ENCODE measurements at regions not wholly inside any gene's neighbourhood (a gene's known extent, or its start where the extent isn't known, plus 50 kb on each side); places are given as distances from the start of the nearest gene placed in this dataset.
"Not testable (repeated sequence)": the region's sequence is repeated elsewhere in the genome, so short reads cannot be mapped to it uniquely, and the experiment has no call there.

DNA sequence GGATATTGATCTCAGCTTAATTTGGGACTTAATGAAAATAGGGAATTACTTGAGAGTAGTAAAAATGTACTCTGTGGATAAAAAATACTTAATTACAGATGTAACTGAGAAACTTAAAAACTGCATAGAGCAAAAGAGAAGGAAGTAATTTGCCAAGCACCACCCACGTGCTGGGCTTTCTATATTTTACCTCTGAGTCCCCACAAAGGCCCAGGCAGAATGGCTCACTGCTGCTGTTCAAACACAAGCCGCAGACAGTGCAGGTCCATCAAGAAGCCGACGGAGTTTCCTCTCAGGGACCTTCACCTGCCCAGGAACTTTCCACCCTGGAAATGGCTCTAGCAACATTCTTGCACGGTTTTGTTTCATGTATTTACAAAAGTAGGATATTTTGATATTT, 77.2 kb upstream of the TRPM1 start:
- DNase-seq (ENCODE audit: low read depth in 2 of 2): no peak

DNA sequence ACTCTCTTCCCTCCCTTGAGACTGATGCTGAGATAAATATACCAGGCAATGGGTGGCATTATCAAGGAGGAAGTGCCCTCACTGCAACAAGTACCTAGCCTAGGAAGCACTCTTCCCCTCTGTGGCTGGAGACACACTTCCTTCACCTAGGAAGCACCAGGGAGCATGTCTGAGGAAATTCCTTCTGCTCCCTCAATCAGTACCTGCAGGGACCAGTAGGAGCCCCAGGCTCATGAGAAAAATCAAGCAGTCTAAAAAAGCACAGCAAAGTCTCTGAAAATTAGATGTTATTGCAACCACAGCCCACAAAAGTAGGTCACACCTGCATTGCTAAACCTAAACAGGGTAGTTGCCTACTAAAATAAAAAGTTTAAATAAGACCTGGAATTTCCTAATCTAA, 78.2 kb upstream of the TRPM1 start:
- no peak for DNase-seq (ENCODE audit: low read depth in 2 of 2)

DNA sequence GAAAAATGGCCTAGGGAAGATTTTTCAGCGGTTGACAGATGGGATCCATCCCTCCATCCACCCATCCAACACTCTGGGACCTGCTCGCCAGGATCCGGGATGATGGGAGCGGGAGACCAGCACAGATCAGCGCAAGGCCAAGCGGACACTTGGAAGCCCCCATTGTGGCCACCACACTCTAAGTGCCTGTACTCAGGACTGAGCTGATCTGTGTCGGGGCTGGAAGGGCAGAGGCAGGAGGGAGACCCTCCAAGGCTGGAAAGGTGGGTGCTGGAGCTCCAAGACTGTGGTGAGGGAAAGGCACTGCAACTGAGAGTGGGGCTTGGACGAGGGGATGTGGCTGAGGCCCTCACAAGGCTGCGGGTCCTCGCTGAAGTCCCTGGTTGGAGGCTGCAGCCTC, 91.8 kb upstream of the TRPM1 start:
- DNase-seq (ENCODE audit: low read depth in 2 of 2): no peak

DNA sequence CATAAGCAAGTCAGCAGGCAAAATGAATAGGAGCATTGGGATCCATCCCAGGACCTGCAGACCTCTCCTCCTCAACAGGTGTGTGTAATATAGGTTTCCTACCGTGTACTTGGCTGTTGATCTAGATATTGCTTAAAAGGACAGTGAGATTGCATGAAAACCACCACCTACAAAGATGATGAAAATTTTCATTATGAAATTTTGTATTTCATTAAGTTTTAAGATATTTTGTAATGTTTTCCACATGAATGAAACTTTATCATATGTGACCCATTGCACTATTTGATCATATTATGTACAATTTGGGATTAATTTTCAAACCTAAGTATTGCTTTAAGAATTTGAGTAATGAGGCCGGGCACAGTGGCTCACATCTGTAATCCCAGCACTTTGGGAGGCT, 94.3 kb upstream of the TRPM1 start:
- DNase-seq (ENCODE audit: low read depth in 2 of 2): no peak

DNA sequence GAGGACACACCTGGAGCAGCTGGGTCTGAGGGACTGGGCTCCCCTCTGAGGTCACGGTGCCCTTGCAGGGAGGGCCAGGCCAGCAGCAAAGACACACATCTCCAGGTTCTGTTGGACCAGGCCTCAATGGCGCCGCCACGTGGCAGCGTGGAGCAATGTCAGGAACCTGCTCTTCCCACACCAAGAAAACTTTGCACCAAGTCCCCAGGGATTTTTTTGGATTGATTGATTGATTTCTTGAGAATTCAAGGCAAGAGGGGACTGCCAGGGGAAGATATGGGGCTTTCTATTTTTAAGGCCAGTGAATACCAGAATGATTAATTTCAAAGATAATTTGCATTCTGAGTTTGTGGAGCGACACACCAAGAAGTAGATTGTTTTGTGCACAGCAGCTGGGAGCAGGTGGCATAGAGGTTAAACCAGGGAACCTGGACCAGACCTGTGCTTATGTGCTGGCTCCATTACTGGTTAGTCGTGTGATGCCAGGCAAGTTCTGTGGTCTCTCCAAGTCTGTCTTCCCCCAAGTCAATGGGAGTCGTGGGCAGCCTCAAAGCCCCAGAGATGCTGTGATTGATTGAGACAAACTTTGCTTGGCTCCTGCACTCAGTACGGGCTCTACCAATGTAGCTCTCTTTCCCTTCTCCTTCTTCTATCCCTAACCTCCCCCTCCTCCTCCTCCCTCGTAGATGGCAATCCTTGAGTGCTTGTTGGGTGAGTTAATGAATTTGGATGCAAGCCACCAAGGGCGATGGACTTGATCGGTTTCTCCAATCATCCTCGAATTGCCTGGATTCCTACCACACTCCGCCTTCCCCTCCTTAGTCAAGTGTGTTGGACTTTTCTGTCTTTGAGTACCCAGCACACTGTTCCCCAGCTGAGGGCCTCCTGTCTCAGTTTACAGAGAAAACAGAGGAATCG, 96.2 kb upstream of the TRPM1 start:
- peak in 1 of 2 donors; percentile 25 for DNase-seq (ENCODE audit: low read depth in 2 of 2)

DNA sequence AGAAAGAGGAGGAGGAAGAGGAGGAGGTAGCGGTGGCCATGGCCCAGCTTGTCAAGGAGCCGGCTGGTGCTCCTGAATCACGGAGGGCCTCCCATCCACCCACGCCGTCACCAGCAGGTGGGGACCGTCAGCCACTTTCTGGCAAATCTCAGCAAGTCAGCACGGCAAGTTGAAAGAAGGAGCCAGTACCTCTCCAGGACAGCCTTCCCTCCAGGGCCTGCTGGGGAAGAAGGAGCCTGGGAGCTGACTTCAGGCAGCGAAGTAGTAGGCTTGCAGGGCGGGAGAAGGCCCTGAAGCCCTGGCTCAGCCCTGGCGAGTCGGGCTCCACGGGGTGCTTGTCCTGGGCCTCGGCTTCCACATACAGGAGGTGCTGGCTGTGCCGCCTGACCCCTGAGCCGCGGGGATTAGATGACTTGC, 99.2 kb upstream of the TRPM1 start:
- DNase-seq (ENCODE audit: low read depth in 2 of 2): peak; percentile 39 to 53

DNA sequence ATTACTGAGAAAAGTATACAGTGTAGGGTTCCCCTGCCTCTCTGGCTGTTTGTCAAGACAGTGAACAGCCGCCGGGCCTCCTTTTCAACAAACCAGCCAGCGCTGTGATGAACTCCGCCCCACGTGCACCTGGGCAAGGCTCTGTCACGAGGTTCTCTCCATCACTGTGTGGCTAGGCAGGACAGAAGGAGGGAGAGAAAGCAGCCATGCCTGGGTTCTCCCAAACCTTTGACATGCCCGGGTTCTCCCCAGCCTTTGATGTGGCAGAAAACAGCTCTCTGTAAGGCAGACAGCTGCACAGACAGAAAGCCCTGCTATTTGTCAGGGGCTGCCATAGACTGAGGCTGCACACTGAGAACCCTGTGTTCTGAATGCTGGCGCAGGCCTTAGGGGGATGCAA, 101.4 kb upstream of the TRPM1 start:
- no peak for DNase-seq (ENCODE audit: low read depth in 2 of 2)

DNA sequence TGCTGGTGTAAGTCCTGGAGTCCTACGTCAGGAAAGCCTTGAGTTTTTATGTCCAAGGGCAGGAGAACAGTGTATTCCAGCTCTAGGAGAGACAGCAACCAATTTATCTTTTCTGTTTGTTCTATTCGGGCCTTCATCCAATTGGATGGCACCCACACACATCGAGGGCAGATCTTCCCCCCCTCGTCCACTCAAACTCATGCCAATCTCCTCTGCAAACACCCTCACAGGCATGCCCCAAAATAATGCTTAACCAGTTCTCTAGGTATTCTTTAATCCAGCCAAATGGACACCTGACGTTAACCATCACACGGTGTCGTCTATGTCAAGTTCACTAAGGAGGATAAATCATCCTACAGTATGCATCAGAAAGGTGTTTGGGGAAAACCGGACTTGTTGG, 102.5 kb upstream of the TRPM1 start:
- DNase-seq (ENCODE audit: low read depth in 2 of 2): no peak

DNA sequence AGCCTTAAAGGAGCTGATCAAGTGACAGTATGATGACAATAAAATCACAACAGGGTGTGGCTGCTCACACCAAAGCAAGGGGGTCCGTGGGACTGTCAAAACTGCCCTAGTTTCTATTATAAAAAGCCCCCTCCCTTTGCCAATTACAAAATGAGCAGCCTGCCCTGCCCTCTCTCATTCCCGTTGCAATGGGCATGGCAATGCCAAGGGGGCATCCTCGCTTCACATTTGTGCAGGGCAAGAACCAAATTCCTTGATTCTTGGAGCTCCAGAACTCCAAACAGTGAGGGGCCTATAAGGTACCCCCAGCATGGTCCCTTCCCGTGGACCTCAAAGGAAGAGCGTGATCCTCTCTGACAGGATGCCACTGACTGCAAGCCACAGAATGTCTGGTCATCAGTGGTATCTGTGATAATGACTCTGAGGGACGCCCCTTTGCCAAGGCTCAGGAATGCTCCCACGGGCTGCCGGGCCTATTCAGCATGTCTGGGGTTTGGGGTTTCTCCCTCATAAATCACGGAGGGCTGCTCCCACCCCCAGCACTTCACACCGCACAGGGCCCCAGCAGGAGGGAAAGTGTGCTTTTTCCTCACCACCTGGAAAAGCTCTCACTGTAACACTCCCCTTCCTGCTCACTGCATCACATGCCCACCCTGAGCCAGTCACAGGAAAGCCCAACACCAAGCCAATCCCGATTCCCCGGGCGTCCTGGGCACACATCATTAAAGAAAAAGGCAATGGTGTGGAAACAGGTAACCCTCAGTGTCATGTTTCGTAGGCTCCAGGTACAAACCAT, 105.1 kb upstream of the TRPM1 start:
- no peak for DNase-seq (ENCODE audit: low read depth in 2 of 2)

DNA sequence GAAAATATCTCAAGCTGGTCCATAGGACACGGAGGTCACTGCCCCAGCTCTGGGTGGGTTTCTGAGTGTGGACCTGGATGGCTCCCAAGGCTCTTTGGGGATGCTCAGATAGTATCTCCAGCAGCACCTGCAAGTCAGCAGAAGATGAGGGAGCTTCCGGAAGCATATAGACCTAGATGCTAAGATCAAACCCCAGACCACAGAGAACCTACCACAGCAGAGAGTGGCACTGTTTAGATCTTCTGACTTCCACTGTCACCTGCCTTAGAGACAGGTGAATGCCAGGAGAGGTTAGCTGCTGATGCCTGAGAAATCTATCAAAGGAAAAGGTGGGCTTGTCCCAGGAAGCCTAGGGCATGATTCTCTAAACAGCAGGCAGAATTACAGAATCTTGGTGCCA, 105.7 kb upstream of the TRPM1 start:
- no peak for DNase-seq (ENCODE audit: low read depth in 2 of 2)

DNA sequence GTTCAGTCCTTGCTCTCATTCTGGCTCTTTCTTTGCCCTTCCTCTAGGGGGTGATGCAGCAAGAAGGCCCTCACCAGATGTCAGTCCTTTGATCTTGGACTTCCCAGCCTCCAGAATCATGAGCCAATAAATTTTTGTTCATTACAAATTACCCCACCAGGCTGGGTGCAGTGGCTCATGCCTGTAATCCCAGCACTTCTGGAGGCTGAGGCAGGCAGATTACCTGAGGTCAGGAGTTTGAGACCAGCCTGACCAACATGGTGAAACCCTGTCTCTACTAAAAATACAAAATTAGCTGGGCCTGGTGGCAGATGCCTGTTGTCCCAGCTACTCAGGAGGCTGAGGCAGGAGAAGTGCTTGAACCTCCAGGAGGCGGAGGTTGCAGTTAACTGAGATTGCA, 106.3 kb upstream of the TRPM1 start:
- not testable (repeated sequence) for DNase-seq (ENCODE audit: low read depth in 2 of 2)

DNA sequence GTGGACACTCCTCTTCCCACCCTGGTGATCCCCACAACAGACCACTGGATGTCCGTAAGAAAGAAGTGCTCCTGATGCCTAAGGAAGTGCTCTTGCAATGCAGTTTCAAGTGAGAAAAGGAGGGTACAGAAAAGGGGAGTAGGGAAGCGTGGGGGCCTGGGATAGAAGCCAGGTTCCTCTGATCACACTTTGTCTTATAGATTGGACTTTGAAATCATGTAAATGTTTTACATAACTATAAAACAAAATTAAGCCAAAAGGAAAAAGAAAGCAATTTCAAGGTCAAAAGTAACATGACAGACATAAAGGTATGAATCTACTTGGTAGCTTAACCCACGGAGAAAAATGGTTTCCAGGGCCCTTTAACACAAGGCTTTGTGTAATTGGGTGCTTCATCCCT, 107.3 kb upstream of the TRPM1 start:
- no peak for DNase-seq (ENCODE audit: low read depth in 2 of 2)

DNA sequence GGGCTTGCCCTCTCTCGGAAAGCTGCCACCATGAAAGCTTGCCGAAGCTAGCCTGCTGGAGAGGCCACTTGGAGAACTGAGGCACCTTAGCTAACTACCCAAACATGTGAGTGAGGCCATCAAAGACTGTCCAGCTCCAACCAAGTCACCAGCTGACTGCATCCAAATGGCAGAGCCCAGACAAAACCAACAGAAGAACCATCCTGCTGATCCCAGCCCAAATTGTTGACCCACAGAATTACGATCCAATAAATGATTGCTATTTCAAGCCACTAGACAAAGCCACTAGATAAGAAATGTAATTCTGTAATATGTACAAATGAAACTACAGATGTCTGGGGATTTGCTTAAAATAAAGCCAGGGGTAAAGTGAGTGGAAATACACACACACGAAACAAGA, 109.8 kb upstream of the TRPM1 start:
- DNase-seq (ENCODE audit: low read depth in 2 of 2): no peak

DNA sequence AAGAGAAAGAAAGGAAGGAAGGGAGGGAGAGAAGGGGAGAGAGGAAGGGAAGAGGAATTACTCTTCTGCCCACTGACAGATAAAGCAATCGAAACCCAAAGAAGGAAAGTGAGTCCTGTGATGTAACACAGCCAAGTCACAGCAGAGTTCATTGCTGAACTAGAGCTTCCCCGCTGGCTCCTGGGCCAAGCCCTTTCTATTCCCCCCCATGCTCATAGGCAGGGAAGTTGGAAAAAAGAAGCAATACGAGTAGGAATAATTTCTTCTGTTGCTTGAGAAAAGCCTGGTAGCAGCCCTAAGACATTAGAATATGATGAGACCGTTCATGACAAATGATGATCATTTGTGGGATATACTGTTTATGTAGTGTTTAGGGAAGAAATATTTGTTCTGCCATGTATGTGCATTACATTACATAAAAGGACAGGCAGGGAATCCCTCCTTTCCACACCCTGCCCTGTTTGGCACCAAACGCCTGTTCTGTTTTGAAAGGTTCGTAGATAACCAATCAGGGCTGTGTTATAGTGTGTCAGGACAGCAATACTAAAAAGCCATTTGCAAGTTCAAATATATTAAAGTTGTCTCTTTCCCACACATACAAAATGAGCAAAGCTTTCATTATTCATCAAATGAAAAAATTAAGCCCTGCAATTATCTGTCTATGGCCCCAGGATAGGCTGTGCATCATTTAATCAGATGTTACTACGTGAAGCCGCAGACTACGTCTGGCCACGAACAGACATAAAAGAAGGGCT, 111.0 kb upstream of the TRPM1 start:
- DNase-seq (ENCODE audit: low read depth in 2 of 2): no peak

DNA sequence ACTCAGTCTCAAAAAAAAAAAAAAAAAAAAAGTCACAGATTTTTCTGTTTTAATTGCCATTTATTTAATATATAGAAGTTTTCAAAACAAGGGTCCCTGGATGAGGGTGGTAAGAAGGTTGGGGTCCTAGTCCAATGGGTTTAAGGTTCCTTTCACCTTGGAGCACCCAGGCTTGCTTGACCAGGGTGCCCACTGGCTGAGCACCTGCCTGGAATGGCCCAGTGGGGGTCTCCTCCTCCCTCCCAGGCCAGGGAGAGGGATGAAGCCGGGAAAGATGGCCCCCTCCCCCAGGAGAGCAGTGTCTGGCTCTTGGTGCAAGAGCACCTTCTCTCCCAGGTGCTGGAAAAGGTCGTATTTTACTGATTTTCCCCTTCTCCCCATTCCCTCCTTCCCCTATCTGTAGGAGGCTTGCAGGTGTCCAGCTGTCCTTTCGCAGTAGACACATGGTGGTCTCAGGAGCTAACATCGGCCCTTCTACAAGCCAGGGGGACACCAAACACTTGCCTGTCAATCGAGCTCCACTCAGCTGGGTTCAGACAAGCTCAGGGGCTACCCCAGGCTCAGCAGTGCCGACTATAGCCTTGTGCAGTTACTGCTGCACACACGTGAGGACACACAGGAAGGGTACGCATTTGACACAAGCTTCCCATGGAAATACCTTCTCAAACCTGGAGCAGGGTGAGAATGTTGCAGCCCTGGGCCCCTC, 112.3 kb upstream of the KLF13 start:
- no peak for DNase-seq (ENCODE audit: low read depth in 2 of 2)

DNA sequence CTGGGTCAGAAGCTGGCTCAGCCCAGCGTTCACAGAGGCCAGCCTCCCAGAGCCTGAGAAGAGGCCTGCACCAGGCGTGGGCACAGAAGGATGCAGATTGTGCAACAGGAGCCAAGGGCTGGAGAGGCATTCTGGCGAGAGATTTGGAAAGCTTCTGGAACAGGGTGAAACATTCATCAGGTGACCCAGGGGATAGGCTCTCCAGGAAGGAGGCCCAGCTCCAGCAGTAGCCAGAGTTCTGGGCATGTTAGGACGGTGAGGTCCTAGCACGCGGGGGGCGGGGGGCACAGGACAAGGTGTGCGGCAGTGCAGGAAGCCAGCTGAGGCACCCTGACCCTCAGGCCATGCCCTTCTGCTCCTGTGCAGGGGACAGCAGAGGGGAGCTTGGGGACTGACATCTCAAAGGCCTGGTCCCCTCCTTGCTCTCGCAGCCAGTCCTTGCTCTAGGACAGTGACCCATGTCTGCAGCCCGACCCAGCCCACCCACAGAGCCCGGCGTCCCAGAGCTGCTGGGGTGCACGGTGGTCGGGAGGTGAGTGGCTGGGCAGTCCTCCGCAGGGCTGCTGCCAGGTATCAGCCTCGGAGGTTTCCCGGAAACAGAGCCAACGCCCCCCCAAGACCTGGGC, 111.7 kb upstream of the KLF13 start:
- DNase-seq (ENCODE audit: low read depth in 2 of 2): no peak

DNA sequence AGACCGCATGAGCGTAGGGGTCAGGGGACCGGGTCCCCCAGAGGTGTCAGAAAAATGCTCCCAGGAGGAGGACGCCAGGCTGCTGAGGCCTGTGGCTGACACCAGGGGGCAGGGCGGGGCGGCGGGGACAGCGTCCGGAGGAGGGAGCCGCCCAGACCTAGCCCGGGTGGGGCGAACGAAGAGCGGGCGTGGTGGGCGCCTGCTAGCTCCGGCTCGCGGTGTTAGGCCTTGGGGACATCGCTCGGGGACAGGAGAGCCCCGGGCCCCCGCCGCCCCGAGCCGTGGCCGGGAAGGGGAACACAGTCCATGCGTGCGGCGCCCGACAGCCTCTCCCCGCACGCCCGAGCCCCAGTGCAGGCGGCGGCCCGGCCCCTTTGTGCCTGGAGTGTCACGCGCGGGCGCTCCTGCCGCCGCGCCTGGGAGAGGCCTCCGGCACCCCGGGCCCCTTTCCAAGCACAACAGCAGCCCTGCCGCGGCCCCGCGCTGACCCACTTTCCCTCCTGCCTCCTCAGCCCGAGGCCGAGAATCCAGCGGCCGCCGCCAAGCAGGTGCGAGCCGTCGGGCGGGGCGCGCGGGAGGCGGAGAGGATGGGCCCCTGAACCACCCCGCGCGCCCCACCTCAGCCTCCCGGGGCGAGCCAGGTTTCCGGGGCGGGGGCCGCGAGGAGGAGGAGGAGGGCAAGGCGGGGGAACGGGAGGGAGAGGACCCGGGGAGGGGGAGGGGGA, 111.0 kb upstream of the KLF13 start:
- DNase-seq (ENCODE audit: low read depth in 2 of 2): peak; percentile 73 to 85

DNA sequence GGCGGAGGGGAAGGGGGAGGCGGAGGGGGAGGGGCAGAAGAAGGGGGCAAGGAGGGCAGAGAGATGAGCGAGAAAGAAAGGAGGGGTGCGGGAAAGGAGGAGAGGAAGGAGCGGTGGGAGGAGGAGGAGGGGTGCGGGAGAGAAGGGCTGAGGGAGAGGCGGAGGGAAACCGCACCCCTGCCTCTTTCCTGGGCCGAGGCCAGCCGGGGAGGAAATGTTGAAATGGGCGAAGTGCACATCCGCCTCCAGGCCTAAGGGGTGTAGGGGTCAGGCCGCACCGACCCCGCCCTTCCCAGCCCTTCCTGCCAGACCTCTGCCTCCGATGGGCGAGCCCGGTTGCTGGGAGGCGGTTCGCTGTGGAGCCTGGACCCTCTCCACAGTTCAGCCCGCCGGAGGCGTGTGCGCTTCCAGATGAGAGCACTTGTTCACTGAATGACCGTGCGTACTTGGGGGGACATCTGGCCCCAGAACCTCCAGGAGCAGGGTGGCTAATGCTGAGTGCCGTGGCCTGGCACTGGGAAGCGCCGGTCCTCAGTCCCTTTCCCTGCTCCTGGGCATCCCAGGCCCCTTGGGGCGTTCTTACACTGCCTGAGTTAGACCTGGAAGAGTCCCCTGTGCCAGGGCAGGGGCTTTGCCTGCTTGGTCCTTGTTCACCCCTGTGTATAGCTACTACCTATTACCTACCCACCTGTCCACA, 110.3 kb upstream of the KLF13 start:
- DNase-seq (ENCODE audit: low read depth in 2 of 2): peak in 1 of 2 donors; percentile 24

DNA sequence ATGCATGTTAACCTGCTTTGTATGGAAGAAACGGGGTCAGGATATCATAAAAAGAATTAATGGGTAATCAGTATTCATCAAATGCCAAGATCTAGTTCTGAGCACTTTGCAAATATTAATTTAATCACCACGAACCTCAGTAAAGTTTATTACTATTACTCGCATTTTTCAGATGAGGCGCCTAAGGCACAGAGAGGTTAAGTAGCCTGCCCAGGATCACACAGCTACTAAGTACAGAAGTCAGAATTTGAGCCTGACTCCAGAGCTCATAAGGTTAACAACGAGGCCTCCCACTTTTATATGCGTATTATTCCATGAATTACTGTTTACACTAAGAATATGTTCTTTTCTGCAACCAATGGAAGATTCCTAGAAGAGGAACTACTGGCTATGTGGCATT, 109.6 kb upstream of the KLF13 start:
- DNase-seq (ENCODE audit: low read depth in 2 of 2): no peak

Data from stimulated activated CD4-positive, alpha-beta T cell treated with anti-CD3 and anti-CD28 coated beads, Interleukin-1b, Interleukin-23, amount 100 ng/mL, for 4 hours (primary cell).